ENCODE measurements at regions not wholly inside any gene's neighbourhood (a gene's known extent, or its start where the extent isn't known, plus 50 kb on each side); places are given as distances from the start of the nearest gene placed in this dataset.

GRCh38 chr2:126299469-126299976 lies 356.4 kb upstream of the GYPC start:
- H2AFZ ChIP-seq (ENCODE audit: low read length), result no peak overlapping the region
- DNase-seq (ENCODE audit: low read depth in 2 of 2), result no peak
- H3K27ac ChIP-seq (ENCODE audit: insufficient read depth, low read length), result no peak overlapping the region
- no peaks in the 10 kb centered on the region for H3K27me3 ChIP-seq (ENCODE audit: control insufficient read depth, insufficient read depth, low read length)
- H3K36me3 ChIP-seq (ENCODE audit: control insufficient read depth, insufficient read depth, low read length), result no peaks in the 10 kb centered on the region
- no peaks in the 10 kb centered on the region for H3K79me2 ChIP-seq (ENCODE audit: control insufficient read depth, insufficient read depth, low read length)
- H3K9me3 ChIP-seq (ENCODE audit: control insufficient read depth, insufficient read depth, low read depth, low read length), result no peaks in the 10 kb centered on the region
- H3K4me1 ChIP-seq (ENCODE audit: control insufficient read depth, extremely low read depth, insufficient read depth, low read length), result no peaks in the 10 kb centered on the region
- no peak overlapping the region for H3K4me3 ChIP-seq (replicated peaks in 1 of 4; ENCODE audit: control extremely low read depth in 1 of 4, insufficient read depth in 1 of 4, low read depth in 3 of 4, low read length in 4 of 4)
- H4K20me1 ChIP-seq (ENCODE audit: control insufficient read depth, extremely low read depth, insufficient read depth, low read length), result no peaks in the 10 kb centered on the region
- no peak overlapping the region for H3K9ac ChIP-seq (ENCODE audit: insufficient read depth, low read length)
- H3K4me2 ChIP-seq (ENCODE audit: extremely low read depth, insufficient read depth, low read length), result no peak overlapping the region
- TF ChIP-seq EZH2 (IDR thresholded peaks at IDR 0.05; ENCODE audit: low read length, missing control alignments) (no peak), CTCF (conservative IDR thresholded peaks at IDR 0.05 in 1 of 2, IDR thresholded peaks at IDR 0.05 in 1 of 2; ENCODE audit: low read depth in 1 of 2, low read length in 2 of 2) (no peak)

GRCh38 chr2:126300348-126300747 lies 355.6 kb upstream of the GYPC start:
- TF ChIP-seq EZH2 (IDR thresholded peaks at IDR 0.05; ENCODE audit: low read length, missing control alignments) (no peak), CTCF (conservative IDR thresholded peaks at IDR 0.05 in 1 of 2, IDR thresholded peaks at IDR 0.05 in 1 of 2; ENCODE audit: low read depth in 1 of 2, low read length in 2 of 2) (no peak)
- Histone ChIP-seq H3K9me3 (ENCODE audit: control insufficient read depth, insufficient read depth, low read depth, low read length) (no peaks in the 10 kb centered on the region), H3K4me2 (ENCODE audit: extremely low read depth, insufficient read depth, low read length) (no peak overlapping the region), H3K79me2 (ENCODE audit: control insufficient read depth, insufficient read depth, low read length) (no peaks in the 10 kb centered on the region), H3K4me3 (replicated peaks in 1 of 4; ENCODE audit: control extremely low read depth in 1 of 4, insufficient read depth in 1 of 4, low read depth in 3 of 4, low read length in 4 of 4) (no peak overlapping the region), H4K20me1 (ENCODE audit: control insufficient read depth, extremely low read depth, insufficient read depth, low read length) (no peaks in the 10 kb centered on the region), H3K27ac (ENCODE audit: insufficient read depth, low read length) (no peak overlapping the region), H3K9ac (ENCODE audit: insufficient read depth, low read length) (no peak overlapping the region), H2AFZ (ENCODE audit: low read length) (no peak overlapping the region), H3K36me3 (ENCODE audit: control insufficient read depth, insufficient read depth, low read length) (no peaks in the 10 kb centered on the region), H3K4me1 (ENCODE audit: control insufficient read depth, extremely low read depth, insufficient read depth, low read length) (no peaks in the 10 kb centered on the region), H3K27me3 (ENCODE audit: control insufficient read depth, insufficient read depth, low read length) (no peaks in the 10 kb centered on the region)
- DNase-seq (ENCODE audit: low read depth in 2 of 2), result no peak

GRCh38 chr2:126302043-126302442 lies 353.9 kb upstream of the GYPC start:
- no peak overlapping the region for H3K4me2 ChIP-seq (ENCODE audit: extremely low read depth, insufficient read depth, low read length)
- no peak for DNase-seq (ENCODE audit: low read depth in 2 of 2)
- H3K27me3 ChIP-seq (ENCODE audit: control insufficient read depth, insufficient read depth, low read length), result no peaks in the 10 kb centered on the region
- no peaks in the 10 kb centered on the region for H3K9me3 ChIP-seq (ENCODE audit: control insufficient read depth, insufficient read depth, low read depth, low read length)
- H3K9ac ChIP-seq (ENCODE audit: insufficient read depth, low read length), result no peak overlapping the region
- no peak for TF ChIP-seq EZH2 (IDR thresholded peaks at IDR 0.05; ENCODE audit: low read length, missing control alignments)
- TF ChIP-seq CTCF (conservative IDR thresholded peaks at IDR 0.05 in 1 of 2, IDR thresholded peaks at IDR 0.05 in 1 of 2; ENCODE audit: low read depth in 1 of 2, low read length in 2 of 2), result no peak
- H2AFZ ChIP-seq (ENCODE audit: low read length), result no peak overlapping the region
- no peak overlapping the region for H3K4me3 ChIP-seq (replicated peaks in 1 of 4; ENCODE audit: control extremely low read depth in 1 of 4, insufficient read depth in 1 of 4, low read depth in 3 of 4, low read length in 4 of 4)
- H3K36me3 ChIP-seq (ENCODE audit: control insufficient read depth, insufficient read depth, low read length), result no peaks in the 10 kb centered on the region
- no peaks in the 10 kb centered on the region for H4K20me1 ChIP-seq (ENCODE audit: control insufficient read depth, extremely low read depth, insufficient read depth, low read length)
- no peak overlapping the region for H3K27ac ChIP-seq (ENCODE audit: insufficient read depth, low read length)
- H3K4me1 ChIP-seq (ENCODE audit: control insufficient read depth, extremely low read depth, insufficient read depth, low read length), result no peaks in the 10 kb centered on the region
- no peaks in the 10 kb centered on the region for H3K79me2 ChIP-seq (ENCODE audit: control insufficient read depth, insufficient read depth, low read length)

Data from fibroblast of lung (primary cell).